HepG2 (cell line): ENCODE measurements at regions not wholly inside any gene's neighbourhood (a gene's known extent, or its start where the extent isn't known, plus 50 kb on each side); places are given as distances from the start of the nearest gene placed in this dataset.
"Not testable (repeated sequence)": the region's sequence is repeated elsewhere in the genome, so short reads cannot be mapped to it uniquely, and the experiment has no call there.

Experiments
- ARNTL ChIP-seq: sonication (generic); formaldehyde crosslinking; IDR thresholded peaks from 2 replicates; pipeline ENCODE4 v1.4.0; 2020; ENCODE audit warnings: mild to moderate bottlenecking, missing genetic modification reagents
- CCAR2 ChIP-seq: fragments of 200-400 bp; formaldehyde crosslinking; optimal IDR thresholded peaks from 2 replicates; pipeline ENCODE3; 2018; ENCODE audit warnings: low read depth, mild to moderate bottlenecking, low read length, moderate library complexity
- EED ChIP-seq: sonication (generic); formaldehyde crosslinking; IDR thresholded peaks from 2 replicates; pipeline ENCODE4 v1.5.0; 2020; ENCODE audit warnings: mild to moderate bottlenecking, missing genetic modification reagents
- EP300 ChIP-seq, 3 experiments: sonication (generic) in 1 of 3; formaldehyde crosslinking in 1 of 3; IDR thresholded peaks; 2 replicates each; pipeline versions ENCODE4 v1.5.1 to v1.6.1; 2011 to 2020; ENCODE audit warnings: low read depth in 2 of 3, low read length in 2 of 3, borderline replicate concordance in 1 of 3, improper control_type of control experiment in 1 of 3, mild to moderate bottlenecking in 1 of 3, missing genetic modification reagents in 1 of 3, moderate library complexity in 1 of 3
- GABPA ChIP-seq, 2 experiments: IDR thresholded peaks; 2 replicates each; pipeline ENCODE4 v1.6.1; 2011 to 2016; ENCODE audit warnings: low read depth in 2 of 2, low read length in 1 of 2, missing biosample characterization in 1 of 2, missing genetic modification characterization in 1 of 2
- GZF1 ChIP-seq: sonication (generic); formaldehyde crosslinking; IDR thresholded peaks from 2 replicates; pipeline ENCODE4 v1.5.1; 2020; ENCODE audit warnings: mild to moderate bottlenecking, missing genetic modification reagents
- KDM5A ChIP-seq: fragments of 200-600 bp; sonication (generic); IDR thresholded peaks from 2 replicates; pipeline ENCODE4 v1.7.0; 2018; ENCODE audit warnings: antibody characterized with exemption, mild to moderate bottlenecking, low read length, borderline replicate concordance
- POLR2AphosphoS5 ChIP-seq: IDR thresholded peaks from 2 replicates; pipeline ENCODE4 v1.6.1; 2012; ENCODE audit warnings: low read depth, low read length
- TCF7L2 ChIP-seq: IDR thresholded peaks from 2 replicates; pipeline ENCODE4 v1.6.1; 2011; ENCODE audit warnings: mild to moderate bottlenecking, low read depth, low read length, moderate library complexity
- ZNF10 ChIP-seq: sonication (generic); formaldehyde crosslinking; IDR thresholded peaks from 2 replicates; pipeline ENCODE4 v1.4.0; 2020; ENCODE audit warnings: mild to moderate bottlenecking, low read depth, missing genetic modification reagents, borderline replicate concordance
- ZNF788 ChIP-seq: sonication (generic); formaldehyde crosslinking; IDR thresholded peaks from 2 replicates; pipeline ENCODE4 v1.5.0; 2020; ENCODE audit warnings: mild to moderate bottlenecking, missing genetic modification reagents, borderline replicate concordance
- ZNF792 ChIP-seq: IDR thresholded peaks from 2 replicates; pipeline ENCODE4 v1.6.1; 2016
- TF ChIP-seq, protein P1 (sequence below): fragments of 450-650 bp; IDR thresholded peaks from 2 replicates; pipeline ENCODE4 v1.6.1; 2017
- TF ChIP-seq, protein P2 (sequence below): sonication (generic); formaldehyde crosslinking; IDR thresholded peaks from 2 replicates; pipeline ENCODE4 v1.5.0; 2020; ENCODE audit warnings: mild to moderate bottlenecking, missing genetic modification reagents, moderate library complexity

DNA sequence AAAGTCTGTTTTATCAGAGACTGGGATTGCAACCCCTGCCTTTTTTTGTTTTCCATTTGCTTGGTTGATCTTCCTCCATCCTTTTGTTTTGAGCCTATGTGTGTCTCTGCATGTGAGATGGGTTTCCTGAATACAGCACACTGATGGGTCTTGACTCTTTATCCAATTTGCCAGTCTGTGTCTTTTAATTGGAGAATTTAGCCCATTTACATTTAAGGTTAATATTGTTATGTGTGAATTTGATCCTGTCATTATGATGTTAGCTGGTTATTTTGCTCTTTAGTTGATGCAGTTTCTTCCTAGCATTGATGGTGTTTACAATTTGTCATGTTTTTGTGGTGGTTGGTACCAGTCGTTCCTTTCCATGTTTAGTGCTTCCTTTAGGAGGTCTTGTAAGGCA is 64.1 kb downstream of the GPR88 start:
- not testable (repeated sequence) for TF ChIP-seq GZF1; TCF7L2; ZNF10; POLR2AphosphoS5; EED; ZNF792; CCAR2; ARNTL (CRISPR knock-in tag); GABPA (IDR thresholded peaks at IDR 0.05; ENCODE audit: low read depth, low read length); GABPA (CRISPR knock-in tag; IDR thresholded peaks at IDR 0.05; ENCODE audit: low read depth); ZNF788; EP300 (IDR thresholded peaks at IDR 0.05; ENCODE audit: low read depth in 2 of 2, low read length in 2 of 2); EP300 (CRISPR knock-in tag; IDR thresholded peaks at IDR 0.05; ENCODE audit: borderline replicate concordance); KDM5A
- TF ChIP-seq, protein P1, sequence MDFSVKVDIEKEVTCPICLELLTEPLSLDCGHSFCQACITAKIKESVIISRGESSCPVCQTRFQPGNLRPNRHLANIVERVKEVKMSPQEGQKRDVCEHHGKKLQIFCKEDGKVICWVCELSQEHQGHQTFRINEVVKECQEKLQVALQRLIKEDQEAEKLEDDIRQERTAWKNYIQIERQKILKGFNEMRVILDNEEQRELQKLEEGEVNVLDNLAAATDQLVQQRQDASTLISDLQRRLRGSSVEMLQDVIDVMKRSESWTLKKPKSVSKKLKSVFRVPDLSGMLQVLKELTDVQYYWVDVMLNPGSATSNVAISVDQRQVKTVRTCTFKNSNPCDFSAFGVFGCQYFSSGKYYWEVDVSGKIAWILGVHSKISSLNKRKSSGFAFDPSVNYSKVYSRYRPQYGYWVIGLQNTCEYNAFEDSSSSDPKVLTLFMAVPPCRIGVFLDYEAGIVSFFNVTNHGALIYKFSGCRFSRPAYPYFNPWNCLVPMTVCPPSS: not testable (repeated sequence)
- TF ChIP-seq, protein P2, sequence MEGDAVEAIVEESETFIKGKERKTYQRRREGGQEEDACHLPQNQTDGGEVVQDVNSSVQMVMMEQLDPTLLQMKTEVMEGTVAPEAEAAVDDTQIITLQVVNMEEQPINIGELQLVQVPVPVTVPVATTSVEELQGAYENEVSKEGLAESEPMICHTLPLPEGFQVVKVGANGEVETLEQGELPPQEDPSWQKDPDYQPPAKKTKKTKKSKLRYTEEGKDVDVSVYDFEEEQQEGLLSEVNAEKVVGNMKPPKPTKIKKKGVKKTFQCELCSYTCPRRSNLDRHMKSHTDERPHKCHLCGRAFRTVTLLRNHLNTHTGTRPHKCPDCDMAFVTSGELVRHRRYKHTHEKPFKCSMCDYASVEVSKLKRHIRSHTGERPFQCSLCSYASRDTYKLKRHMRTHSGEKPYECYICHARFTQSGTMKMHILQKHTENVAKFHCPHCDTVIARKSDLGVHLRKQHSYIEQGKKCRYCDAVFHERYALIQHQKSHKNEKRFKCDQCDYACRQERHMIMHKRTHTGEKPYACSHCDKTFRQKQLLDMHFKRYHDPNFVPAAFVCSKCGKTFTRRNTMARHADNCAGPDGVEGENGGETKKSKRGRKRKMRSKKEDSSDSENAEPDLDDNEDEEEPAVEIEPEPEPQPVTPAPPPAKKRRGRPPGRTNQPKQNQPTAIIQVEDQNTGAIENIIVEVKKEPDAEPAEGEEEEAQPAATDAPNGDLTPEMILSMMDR (CRISPR knock-in tag): not testable (repeated sequence)
